Panc1 (cell line): ENCODE measurements at regions not wholly inside any gene's neighbourhood (a gene's known extent, or its start where the extent isn't known, plus 50 kb on each side); places are given as distances from the start of the nearest gene placed in this dataset.

ENCODE experiments used
- ATAC-seq: fragments of 200-7000 bp; cut with Tn5 transposase; 2 replicates; pipeline ENCODE4 v1.9.1; 2020; ENCODE audit warnings: mild to moderate bottlenecking, moderate library complexity
- BruUV-seq: library from RNA; stranded (reverse); fragments of 400-500 nt; replicated peaks from 2 replicates; lab custom pipeline; 2021; lab: Mats Ljungman, UMichigan
- CTCF ChIA-PET: fragments of 300-600 bp; sonication (Branson Sonifier 250); formaldehyde crosslinking; loops from one replicate; lab custom pipeline; 2022; ENCODE audit warnings: antibody characterized with exemption; lab: Charles Lee
- POLR2A ChIA-PET: fragments of 300-600 bp; sonication (Branson Sonifier 250); formaldehyde crosslinking; loops from one replicate; lab custom pipeline; 2022; ENCODE audit warnings: antibody characterized with exemption; lab: Charles Lee
- DNase-seq: peaks from one replicate; pipeline ENCODE4 v3.0.0-alpha.2; 2010; ENCODE audit warnings: low read depth, low spot score
- H3K27ac ChIP-seq: 2 replicates; pipeline ENCODE4 v1.5.1; 2011; ENCODE audit warnings: mild to moderate bottlenecking, low read length, inconsistent platforms
- H3K27me3 ChIP-seq: fragments of 200-500 bp; sonication (Bioruptor generic); 2 replicates; pipeline ENCODE4 v1.6.0; 2014; ENCODE audit warnings: low read length, inconsistent platforms; ENCODE audit not compliant: control insufficient read depth, insufficient read depth
- H3K36me3 ChIP-seq: fragments of 200-500 bp; sonication (Bioruptor generic); 2 replicates; pipeline ENCODE4 v1.5.1; 2014; ENCODE audit warnings: inconsistent platforms, mild to moderate bottlenecking, low read length, moderate library complexity; ENCODE audit not compliant: control insufficient read depth, insufficient read depth
- H3K4me1 ChIP-seq: 2 replicates; pipeline ENCODE4 v1.5.1; 2011; ENCODE audit warnings: inconsistent platforms, mild to moderate bottlenecking, low read length, moderate library complexity; ENCODE audit not compliant: control insufficient read depth, insufficient read depth
- H3K4me3 ChIP-seq, 2 experiments: 2 replicates each; pipeline ENCODE4 v1.5.1; 2011 to 2012; ENCODE audit warnings: low read depth in 2 of 2, low read length in 2 of 2, mild to moderate bottlenecking in 2 of 2, inconsistent platforms in 1 of 2, moderate library complexity in 1 of 2
- H3K9me3 ChIP-seq: fragments of 200-500 bp; sonication (Bioruptor generic); 2 replicates; pipeline ENCODE4 v1.5.1; 2014; ENCODE audit warnings: low read depth, mild to moderate bottlenecking, inconsistent platforms, low read length, moderate library complexity; ENCODE audit not compliant: control insufficient read depth, insufficient read depth
- POLR2AphosphoS5 ChIP-seq: IDR thresholded peaks from 2 replicates; pipeline ENCODE4 v1.6.1; 2012; ENCODE audit warnings: mild to moderate bottlenecking, low read depth, low read length, moderate library complexity
- SIN3A ChIP-seq: IDR thresholded peaks from 2 replicates; pipeline ENCODE4 v1.6.1; 2012; ENCODE audit warnings: low read depth, mild to moderate bottlenecking, low read length, moderate library complexity, borderline replicate concordance; ENCODE audit not compliant: insufficient read depth
- TCF7L2 ChIP-seq: IDR thresholded peaks from 2 replicates; pipeline ENCODE4 v1.6.1; 2011; ENCODE audit warnings: mild to moderate bottlenecking, low read depth, low read length, inconsistent platforms
- in situ Hi-C: cut with HindIII; loops from 2 replicates; pipeline ENCODE4 v1.10.0; 2016; ENCODE audit warnings: low sequenced_read_pairs, low pct_unique_long_range_greater_than_20kb
- intact Hi-C: fragments of 100-400 bp; cut with micrococcal nuclease; formaldehyde crosslinking; loops from one replicate; pipeline ENCODE4 v1.10.0; 2022; ENCODE audit not compliant: unreplicated experiment
- TF ChIP-seq, protein P1 (sequence below): fragments of 450-650 bp; IDR thresholded peaks from 2 replicates; pipeline ENCODE4 v1.5.1; 2017; ENCODE audit warnings: mild to moderate bottlenecking
- TF ChIP-seq, protein P2 (sequence below), 2 experiments: IDR thresholded peaks; 2 replicates each; pipeline ENCODE4 v1.6.1; 2011 to 2012; ENCODE audit warnings: low read depth in 2 of 2, control low read depth in 1 of 2, low read length in 1 of 2, mild to moderate bottlenecking in 1 of 2, moderate library complexity in 1 of 2; ENCODE audit not compliant: insufficient read depth in 1 of 2

DNA sequence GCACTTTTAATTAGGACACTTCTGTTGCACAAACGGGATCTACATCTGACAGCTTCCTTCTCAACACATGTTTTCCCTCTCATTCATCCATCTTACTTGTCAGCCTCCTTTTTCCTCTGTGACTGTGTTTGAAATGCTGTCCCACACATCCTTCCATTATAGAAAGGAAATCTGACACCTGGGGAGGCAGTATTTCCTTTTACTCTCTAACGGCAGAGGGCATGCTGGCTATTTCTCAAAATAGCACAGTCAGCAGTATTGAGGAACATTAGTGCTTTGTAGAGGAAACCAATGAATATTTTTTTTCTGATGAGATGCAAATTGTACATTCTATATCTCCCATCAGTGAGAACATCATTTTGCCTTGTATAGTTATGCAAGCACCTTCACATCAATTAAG is 668.7 kb downstream of the SLC4A3 start:
- in situ Hi-C loops (no loop called here), intact Hi-C loops (no loop called here)
- Histone ChIP-seq H3K4me3 (no peak overlapping the region), H3K36me3 (no peaks in the 10 kb centered on the region), H3K27me3 (no peaks in the 10 kb centered on the region), H3K4me1 (no peaks in the 10 kb centered on the region), H3K27ac (no peak overlapping the region), H3K9me3 (no peaks in the 10 kb centered on the region; the same call in 1 of the 2 replicates)
- CTCF ChIA-PET, result no interaction called here
- POLR2A ChIA-PET, result no interaction called here
- no TSS peak for BruUV-seq
- ATAC-seq (no peak), DNase-seq (no peak)
- no peak for TF ChIP-seq POLR2AphosphoS5
- no peak for TF ChIP-seq SIN3A
- no peak for TF ChIP-seq TCF7L2
- TF ChIP-seq, protein P1, sequence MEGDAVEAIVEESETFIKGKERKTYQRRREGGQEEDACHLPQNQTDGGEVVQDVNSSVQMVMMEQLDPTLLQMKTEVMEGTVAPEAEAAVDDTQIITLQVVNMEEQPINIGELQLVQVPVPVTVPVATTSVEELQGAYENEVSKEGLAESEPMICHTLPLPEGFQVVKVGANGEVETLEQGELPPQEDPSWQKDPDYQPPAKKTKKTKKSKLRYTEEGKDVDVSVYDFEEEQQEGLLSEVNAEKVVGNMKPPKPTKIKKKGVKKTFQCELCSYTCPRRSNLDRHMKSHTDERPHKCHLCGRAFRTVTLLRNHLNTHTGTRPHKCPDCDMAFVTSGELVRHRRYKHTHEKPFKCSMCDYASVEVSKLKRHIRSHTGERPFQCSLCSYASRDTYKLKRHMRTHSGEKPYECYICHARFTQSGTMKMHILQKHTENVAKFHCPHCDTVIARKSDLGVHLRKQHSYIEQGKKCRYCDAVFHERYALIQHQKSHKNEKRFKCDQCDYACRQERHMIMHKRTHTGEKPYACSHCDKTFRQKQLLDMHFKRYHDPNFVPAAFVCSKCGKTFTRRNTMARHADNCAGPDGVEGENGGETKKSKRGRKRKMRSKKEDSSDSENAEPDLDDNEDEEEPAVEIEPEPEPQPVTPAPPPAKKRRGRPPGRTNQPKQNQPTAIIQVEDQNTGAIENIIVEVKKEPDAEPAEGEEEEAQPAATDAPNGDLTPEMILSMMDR, result no peak
- TF ChIP-seq, protein P2, sequence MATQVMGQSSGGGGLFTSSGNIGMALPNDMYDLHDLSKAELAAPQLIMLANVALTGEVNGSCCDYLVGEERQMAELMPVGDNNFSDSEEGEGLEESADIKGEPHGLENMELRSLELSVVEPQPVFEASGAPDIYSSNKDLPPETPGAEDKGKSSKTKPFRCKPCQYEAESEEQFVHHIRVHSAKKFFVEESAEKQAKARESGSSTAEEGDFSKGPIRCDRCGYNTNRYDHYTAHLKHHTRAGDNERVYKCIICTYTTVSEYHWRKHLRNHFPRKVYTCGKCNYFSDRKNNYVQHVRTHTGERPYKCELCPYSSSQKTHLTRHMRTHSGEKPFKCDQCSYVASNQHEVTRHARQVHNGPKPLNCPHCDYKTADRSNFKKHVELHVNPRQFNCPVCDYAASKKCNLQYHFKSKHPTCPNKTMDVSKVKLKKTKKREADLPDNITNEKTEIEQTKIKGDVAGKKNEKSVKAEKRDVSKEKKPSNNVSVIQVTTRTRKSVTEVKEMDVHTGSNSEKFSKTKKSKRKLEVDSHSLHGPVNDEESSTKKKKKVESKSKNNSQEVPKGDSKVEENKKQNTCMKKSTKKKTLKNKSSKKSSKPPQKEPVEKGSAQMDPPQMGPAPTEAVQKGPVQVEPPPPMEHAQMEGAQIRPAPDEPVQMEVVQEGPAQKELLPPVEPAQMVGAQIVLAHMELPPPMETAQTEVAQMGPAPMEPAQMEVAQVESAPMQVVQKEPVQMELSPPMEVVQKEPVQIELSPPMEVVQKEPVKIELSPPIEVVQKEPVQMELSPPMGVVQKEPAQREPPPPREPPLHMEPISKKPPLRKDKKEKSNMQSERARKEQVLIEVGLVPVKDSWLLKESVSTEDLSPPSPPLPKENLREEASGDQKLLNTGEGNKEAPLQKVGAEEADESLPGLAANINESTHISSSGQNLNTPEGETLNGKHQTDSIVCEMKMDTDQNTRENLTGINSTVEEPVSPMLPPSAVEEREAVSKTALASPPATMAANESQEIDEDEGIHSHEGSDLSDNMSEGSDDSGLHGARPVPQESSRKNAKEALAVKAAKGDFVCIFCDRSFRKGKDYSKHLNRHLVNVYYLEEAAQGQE (IDR thresholded peaks at IDR 0.05; ENCODE audit: insufficient read depth in 1 of 2, low read depth in 2 of 2, low read length in 1 of 2), result no peak

DNA sequence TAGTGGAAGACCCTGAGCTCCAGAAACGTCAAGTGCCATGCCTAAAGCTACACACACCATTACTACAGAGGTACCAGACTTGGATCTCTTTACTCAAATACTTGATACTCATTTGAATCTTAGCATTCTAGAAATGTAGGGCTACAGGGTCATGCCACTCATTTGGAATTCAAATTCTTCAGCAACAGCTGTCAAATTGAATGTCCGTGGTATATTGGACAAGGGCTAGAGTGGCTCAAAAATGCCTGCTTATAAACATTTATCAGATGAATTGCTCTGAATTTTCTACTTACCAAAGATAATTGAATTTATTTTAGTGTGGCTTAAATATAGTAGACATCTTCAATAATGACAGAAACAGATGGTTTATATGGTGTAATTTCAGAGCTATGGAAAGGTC is 669.7 kb downstream of the SLC4A3 start:
- H3K36me3 ChIP-seq, result no peaks in the 10 kb centered on the region
- H3K4me3 ChIP-seq, result no peak overlapping the region
- no TSS peak for BruUV-seq
- TF ChIP-seq TCF7L2, result no peak
- no peak for TF ChIP-seq POLR2AphosphoS5
- TF ChIP-seq, protein P2 (IDR thresholded peaks at IDR 0.05; ENCODE audit: insufficient read depth in 1 of 2, low read depth in 2 of 2, low read length in 1 of 2), result no peak
- TF ChIP-seq, protein P1, result no peak
- no peak for TF ChIP-seq SIN3A
- DNase-seq, result no peak
- intact Hi-C loops (no loop called here), in situ Hi-C loops (no loop called here)
- no peaks in the 10 kb centered on the region for H3K4me1 ChIP-seq
- POLR2A ChIA-PET, result no interaction called here
- no peak for ATAC-seq
- H3K27ac ChIP-seq, result no peak overlapping the region
- H3K27me3 ChIP-seq, result no peaks in the 10 kb centered on the region
- CTCF ChIA-PET, result interaction anchor here (0.5 kb wide), 1 partner anchor 903 kb away, joined by 3 read pairs; no protein-coding TSS in a partner anchor
- no peaks in the 10 kb centered on the region; the same call in 1 of the 2 replicates for H3K9me3 ChIP-seq
